Inferior parietal cortex (tissue), 1 donor: ENCODE measurements at regions not wholly inside any gene's neighbourhood (a gene's known extent, or its start where the extent isn't known, plus 50 kb on each side); places are given as distances from the start of the nearest gene placed in this dataset.
"Not testable (repeated sequence)": the region's sequence is repeated elsewhere in the genome, so short reads cannot be mapped to it uniquely, and the experiment has no call there.

Source experiments
- DNase-seq: peaks from one replicate; pipeline ENCODE4 v3.0.0-alpha.2; 2016; ENCODE audit errors: extremely low spot score

DNA sequence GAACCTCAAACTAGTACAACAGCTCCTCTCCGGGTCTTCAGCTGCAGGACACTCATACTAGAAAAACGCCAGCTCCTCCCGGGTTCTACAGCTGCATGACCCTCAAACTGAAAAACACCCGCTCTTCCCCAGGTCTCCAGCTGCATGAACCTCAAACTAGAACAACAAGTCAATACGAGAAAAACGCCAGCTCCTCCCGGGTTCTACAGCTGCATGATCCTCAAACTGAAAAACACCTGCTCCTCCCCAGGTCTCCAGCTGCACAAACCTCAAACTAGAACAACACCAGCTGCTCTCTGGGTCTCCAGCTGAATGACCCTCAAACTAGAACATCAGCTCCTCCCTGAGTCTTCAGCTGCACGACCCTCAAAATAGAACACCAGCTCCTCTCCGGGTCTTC lies 315.0 kb upstream of the TFPI start:
- DNase-seq, result no peak

- DNase-seq, result no peak
These were observed 317.3 kb upstream of the TFPI start for GRCh38 chr2:187871506-187871905.

- no peak for DNase-seq
These were observed 318.9 kb upstream of the TFPI start for GRCh38 chr2:187873132-187873531.

DNA sequence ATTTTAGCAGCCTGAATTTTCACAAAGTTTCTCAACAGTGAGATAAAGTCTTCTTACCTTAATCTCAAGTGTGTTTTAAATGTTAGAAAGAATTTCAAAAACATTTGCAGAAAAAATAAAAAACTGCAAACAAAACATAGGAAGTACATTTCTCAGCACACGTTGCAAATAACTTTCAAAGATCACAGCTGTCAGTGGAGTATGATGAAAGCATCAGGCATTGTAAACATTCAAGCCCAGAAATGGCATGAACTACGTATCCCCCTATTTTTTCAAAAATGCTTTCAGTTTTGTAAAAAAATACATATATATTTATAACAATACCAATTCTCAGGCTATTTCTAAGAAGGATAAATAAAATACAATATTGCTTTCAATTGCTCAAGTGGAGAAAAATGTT lies 320.6 kb upstream of the TFPI start:
- DNase-seq, result no peak

- DNase-seq, result no peak
These were observed 321.3 kb upstream of the TFPI start for GRCh38 chr2:187875261-187876141.

DNA sequence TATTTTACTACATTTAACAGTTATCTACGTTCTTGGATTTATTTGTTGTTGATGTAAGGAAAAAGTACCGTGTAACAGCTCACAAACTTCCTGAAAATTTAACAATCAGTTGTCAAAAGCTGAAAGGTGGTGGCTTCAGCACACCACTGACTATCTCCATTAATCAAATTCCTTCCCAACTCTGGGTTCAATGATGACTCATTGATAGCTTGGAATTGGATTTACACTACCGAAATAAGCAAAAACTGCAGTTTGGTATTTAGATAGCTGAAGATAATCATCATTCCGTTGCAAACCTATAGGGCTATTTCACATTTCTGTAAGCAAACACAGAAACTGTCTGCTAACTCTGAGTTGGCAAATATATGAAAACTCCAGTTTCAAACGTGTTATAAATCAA lies 322.3 kb upstream of the TFPI start:
- no peak for DNase-seq

DNA sequence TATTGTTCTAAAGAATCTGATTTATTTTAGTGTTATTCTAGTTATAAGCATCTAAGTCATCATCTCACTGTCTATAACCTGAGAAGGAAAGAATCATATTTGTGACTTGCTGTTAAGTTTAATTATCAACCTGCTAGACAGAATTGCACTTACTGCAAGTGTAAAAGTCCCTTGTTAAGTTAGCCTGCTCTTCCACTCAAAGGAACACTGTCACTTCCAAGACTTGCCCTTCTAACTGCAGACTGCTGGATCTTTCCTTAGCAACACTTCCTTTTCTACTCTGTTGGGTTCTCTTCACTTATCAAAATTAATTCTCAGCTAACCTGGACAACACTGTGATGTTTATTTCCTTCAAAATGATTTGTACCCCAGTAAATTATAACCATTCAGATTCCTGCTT lies 323.2 kb upstream of the TFPI start:
- peak; percentile 33 for DNase-seq

DNA sequence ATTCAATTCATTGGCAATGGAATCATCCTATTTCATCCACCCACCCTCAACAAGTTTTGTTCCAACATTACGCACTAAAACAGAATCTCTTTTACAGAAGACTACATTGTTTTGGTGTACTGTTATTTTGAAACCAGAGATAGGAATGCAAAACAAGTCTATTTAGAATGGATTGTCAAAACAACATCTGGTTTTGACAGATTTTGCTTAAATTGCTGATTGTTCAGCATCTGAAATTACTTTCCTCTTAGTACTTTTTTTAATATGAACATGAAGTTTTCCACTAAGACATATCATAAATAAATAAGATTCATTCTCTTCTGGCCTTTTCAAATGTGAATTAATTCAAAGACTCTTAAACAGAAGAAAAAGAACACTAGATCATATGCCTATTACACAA lies 323.9 kb upstream of the TFPI start:
- DNase-seq, result peak; percentile 25

GRCh38 chr2:187879491-187879890 lies 325.3 kb upstream of the TFPI start:
- DNase-seq, result no peak

GRCh38 chr2:187884003-187884402 lies 329.8 kb upstream of the TFPI start:
- DNase-seq, result no peak

GRCh38 chr2:187890690-187891089 lies 336.5 kb upstream of the TFPI start:
- DNase-seq, result no peak

GRCh38 chr2:187900021-187900420 lies 345.8 kb upstream of the TFPI start:
- DNase-seq, result no peak

DNA sequence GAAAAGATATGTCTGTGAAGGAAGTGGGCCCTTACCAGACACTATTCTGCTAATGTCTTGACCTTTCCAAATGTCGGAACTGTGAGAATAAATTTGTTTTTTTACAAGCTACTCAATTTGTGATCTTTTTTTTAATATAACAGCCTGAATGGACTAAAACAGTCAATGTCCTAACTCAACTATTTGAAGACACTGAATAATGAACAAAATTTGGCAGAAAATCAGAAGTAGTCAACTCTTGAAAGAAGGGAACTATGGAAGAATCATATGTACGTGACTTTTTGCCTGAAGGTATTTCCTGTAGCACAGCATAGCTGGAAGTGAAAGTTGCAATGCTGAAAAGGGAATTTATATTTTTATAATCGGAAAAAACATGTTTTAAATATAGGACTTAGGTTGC lies 351.8 kb upstream of the TFPI start:
- DNase-seq, result no peak

DNA sequence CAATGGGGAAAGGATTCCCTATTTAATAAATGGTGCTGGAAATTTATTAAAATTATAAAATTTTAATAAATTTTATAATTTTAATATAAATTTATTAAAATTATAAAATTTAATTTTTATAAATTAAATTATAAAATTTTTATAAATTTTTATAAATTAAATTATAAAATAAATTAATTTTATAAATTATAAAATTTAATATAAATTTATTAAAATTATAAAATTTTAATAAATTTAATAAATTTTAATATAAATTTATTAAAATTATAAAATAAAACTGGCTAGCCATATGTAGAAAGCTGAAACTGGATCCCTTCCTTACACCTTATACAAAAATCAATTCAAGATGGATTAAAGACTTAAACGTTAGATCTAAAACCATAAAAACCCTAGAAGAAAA lies 356.7 kb upstream of the TFPI start:
- DNase-seq, result not testable (repeated sequence)

DNA sequence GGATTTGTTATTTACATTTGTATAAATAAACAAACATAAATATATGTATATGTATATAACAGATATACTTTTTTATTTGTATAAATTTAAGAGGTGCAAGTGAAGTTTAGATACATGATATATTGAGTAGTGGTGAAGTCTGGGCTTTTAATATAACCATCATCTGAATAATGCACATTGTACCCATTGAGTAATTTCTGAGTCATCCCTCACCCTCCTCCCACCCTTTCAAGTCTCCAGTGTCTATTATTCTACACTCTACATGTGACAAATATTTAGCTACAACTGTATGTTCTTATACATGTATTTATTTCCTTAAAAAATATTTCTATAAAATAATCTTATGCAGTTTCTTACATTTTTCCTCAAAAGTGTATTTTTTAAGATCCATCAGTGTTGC lies 358.7 kb upstream of the TFPI start:
- DNase-seq, result no peak

DNA sequence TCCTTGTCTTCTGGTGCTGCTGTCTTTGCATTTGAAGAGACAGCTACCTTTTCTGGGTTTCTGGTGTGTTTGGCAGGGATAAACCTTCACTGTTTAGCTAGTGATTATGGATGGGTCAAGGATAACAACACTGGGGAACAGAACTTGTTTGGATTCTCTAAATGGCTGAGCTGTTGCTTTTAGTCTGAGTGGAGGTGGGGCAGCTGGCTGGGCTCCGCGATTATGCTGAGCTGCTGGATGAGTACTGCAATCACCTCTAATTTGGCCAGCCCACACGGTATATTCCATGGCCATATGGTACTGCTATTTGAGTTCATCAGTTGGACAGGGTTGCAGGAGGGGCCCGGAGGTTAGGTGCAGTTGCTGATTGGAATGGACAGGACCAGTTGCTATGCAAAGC lies 361.6 kb upstream of the TFPI start:
- no peak for DNase-seq

GRCh38 chr2:187916799-187917198 lies 362.6 kb upstream of the TFPI start:
- DNase-seq, result no peak

GRCh38 chr2:187917535-187917934 lies 363.3 kb upstream of the TFPI start:
- DNase-seq, result no peak

GRCh38 chr2:187918996-187919821 lies 365.0 kb upstream of the TFPI start:
- no peak for DNase-seq

DNA sequence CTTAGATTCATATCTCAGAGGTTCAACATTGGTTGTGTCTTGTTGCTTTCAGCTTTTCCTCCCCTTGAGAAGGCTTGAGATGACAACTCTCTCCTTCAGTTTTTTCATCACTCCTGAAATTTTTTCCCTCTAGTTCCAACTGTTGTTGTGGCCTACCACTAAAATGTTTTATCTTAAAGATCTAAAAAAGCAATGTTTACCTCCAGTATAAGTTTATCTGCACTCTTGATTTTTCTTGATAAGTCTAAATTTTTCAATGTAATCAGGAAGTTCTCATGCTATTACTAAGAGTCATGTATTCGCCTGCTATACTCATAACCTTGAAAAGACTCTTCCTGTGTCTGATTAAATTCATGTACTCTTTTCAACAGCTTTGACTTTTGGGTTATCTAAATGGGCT lies 366.3 kb upstream of the TFPI start:
- no peak for DNase-seq

DNA sequence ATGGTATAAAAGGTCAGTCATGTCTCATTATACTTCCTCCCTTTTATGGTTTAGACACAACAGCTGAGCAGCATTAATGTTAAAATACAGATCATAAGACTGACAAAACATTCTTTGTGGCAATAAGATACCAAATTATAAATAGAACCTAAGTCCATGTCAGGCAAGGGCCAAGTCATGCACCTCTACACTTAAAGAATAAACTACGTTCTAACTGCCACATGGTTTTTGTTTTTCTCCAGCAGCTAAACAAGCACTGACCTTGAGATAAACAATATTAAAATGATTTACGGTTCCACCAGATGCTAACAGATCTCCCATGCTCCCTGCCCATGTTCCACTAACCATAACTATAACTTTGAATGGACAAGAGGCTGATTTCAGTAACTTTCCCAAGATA lies 368.6 kb upstream of the TFPI start:
- DNase-seq, result no peak

GRCh38 chr2:187924293-187924692 lies 367.4 kb upstream of the GULP1 start:
- no peak for DNase-seq

DNA sequence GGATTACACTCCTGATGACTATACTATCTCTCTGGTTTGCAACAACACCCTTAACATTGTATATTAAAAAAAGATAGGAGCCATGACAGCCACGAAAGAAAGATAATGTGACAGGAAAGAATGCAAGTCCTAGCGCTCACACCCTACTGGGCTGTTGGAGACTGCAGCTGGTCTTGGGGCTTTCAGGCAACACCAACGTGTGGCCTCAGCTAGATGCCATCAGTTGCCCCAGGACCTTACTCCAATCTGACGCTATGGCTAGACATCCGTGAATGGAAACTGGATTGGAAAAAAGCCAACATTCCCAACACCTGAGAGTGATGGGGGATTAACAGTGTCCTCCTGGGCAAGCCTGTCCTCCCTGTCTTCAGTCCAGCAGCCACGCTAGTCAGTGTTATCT lies 357.4 kb upstream of the GULP1 start:
- DNase-seq, result no peak
